ENCODE measurements at regions not wholly inside any gene's neighbourhood (a gene's known extent, or its start where the extent isn't known, plus 50 kb on each side); places are given as distances from the start of the nearest gene placed in this dataset.
"Not testable (repeated sequence)": the region's sequence is repeated elsewhere in the genome, so short reads cannot be mapped to it uniquely, and the experiment has no call there.

GRCh38 chr15:20056871-20057270 lies 484.7 kb downstream of the GOLGA6L6 start:
- not testable (repeated sequence) for DNase-seq

- not testable (repeated sequence) for DNase-seq
These were observed 485.7 kb downstream of the GOLGA6L6 start for GRCh38 chr15:20055921-20056320.

- not testable (repeated sequence) for DNase-seq
These were observed 493.4 kb downstream of the GOLGA6L6 start for GRCh38 chr15:20048189-20048588.

- DNase-seq = not testable (repeated sequence)
These were observed 496.4 kb downstream of the GOLGA6L6 start for GRCh38 chr15:20045165-20045564.

- not testable (repeated sequence) for DNase-seq
These were observed 500.9 kb downstream of the GOLGA6L6 start for GRCh38 chr15:20040691-20041090.

GRCh38 chr15:20025040-20025439 lies 516.6 kb downstream of the GOLGA6L6 start:
- DNase-seq = not testable (repeated sequence)

GRCh38 chr15:20022349-20022748 lies 519.3 kb downstream of the GOLGA6L6 start:
- DNase-seq = not testable (repeated sequence)

- DNase-seq = not testable (repeated sequence)
These were observed 520.2 kb downstream of the GOLGA6L6 start for GRCh38 chr15:20021351-20021750.

- DNase-seq = not testable (repeated sequence)
These were observed 521.0 kb downstream of the GOLGA6L6 start for GRCh38 chr15:20020588-20020987.

GRCh38 chr15:20019758-20020157 lies 521.8 kb downstream of the GOLGA6L6 start:
- not testable (repeated sequence) for DNase-seq

- DNase-seq = not testable (repeated sequence)
These were observed 524.0 kb downstream of the GOLGA6L6 start for GRCh38 chr15:20017581-20017980.

GRCh38 chr15:20016941-20017340 lies 524.7 kb downstream of the GOLGA6L6 start:
- DNase-seq = not testable (repeated sequence)

- DNase-seq = not testable (repeated sequence)
These were observed 528.8 kb downstream of the GOLGA6L6 start for GRCh38 chr15:20012837-20013236.

GRCh38 chr15:20010759-20011158 lies 530.8 kb downstream of the GOLGA6L6 start:
- DNase-seq = not testable (repeated sequence)

- DNase-seq = not testable (repeated sequence)
These were observed 532.0 kb downstream of the GOLGA6L6 start for GRCh38 chr15:20009619-20010018.

- DNase-seq = not testable (repeated sequence)
These were observed 534.3 kb downstream of the GOLGA6L6 start for GRCh38 chr15:20007338-20007737.

GRCh38 chr15:20003471-20003870 lies 538.1 kb downstream of the GOLGA6L6 start:
- DNase-seq = not testable (repeated sequence)

- DNase-seq = not testable (repeated sequence)
These were observed 539.0 kb downstream of the GOLGA6L6 start for GRCh38 chr15:20002560-20002959.

- DNase-seq = not testable (repeated sequence)
These were observed 544.9 kb downstream of the GOLGA6L6 start for GRCh38 chr15:19996574-19997194.

GRCh38 chr15:19995296-19995695 lies 546.3 kb downstream of the GOLGA6L6 start:
- DNase-seq = not testable (repeated sequence)

- DNase-seq = no peak
These were observed 549.2 kb downstream of the GOLGA6L6 start for GRCh38 chr15:19992428-19992827.

GRCh38 chr15:19988094-19988660 lies 553.4 kb downstream of the GOLGA6L6 start:
- DNase-seq = no peak

- DNase-seq = peak in 1 of 2 experiments; percentile 42
These were observed 554.1 kb downstream of the GOLGA6L6 start for GRCh38 chr15:19987389-19988048.

- DNase-seq = no peak
These were observed 557.5 kb downstream of the GOLGA6L6 start for GRCh38 chr15:19984101-19984500.

Data from NCI-H524 (cell line).